GM19467 (cell line): ENCODE measurements at regions not wholly inside any gene's neighbourhood (a gene's known extent, or its start where the extent isn't known, plus 50 kb on each side); places are given as distances from the start of the nearest gene placed in this dataset.
A peak's percentile ranks its signal among the peaks of the same experiment; 100 is the strongest.
"Not testable (repeated sequence)": the region's sequence is repeated elsewhere in the genome, so short reads cannot be mapped to it uniquely, and the experiment has no call there.

Experiments
- ATAC-seq: cut with Tn5 transposase; IDR thresholded peaks from one replicate; pipeline ENCODE4 v1.9.1; 2021; ENCODE audit warnings: mild to moderate bottlenecking, moderate library complexity; ENCODE audit not compliant: unreplicated experiment

GRCh38 chr13:24617256-24618010, 62.8 kb upstream of the ATP12A start:
- ATAC-seq: no peak

GRCh38 chr13:24618011-24618955, 61.9 kb upstream of the ATP12A start:
- ATAC-seq: peak; percentile 91

GRCh38 chr13:24619282-24619681, 60.9 kb upstream of the ATP12A start:
- no peak for ATAC-seq

- not testable (repeated sequence) for ATAC-seq
These were observed 57.6 kb upstream of the ATP12A start for GRCh38 chr13:24622481-24623148.

- ATAC-seq: no peak
These were observed 57.0 kb upstream of the ATP12A start for GRCh38 chr13:24623149-24623665.

- no peak for ATAC-seq
These were observed 55.8 kb upstream of the ATP12A start for GRCh38 chr13:24624363-24624762.

- ATAC-seq: no peak
These were observed 55.4 kb upstream of the ATP12A start for GRCh38 chr13:24624801-24625231.

- no peak for ATAC-seq
These were observed 54.9 kb upstream of the ATP12A start for GRCh38 chr13:24625331-24625731.

- ATAC-seq: no peak
These were observed 54.0 kb upstream of the ATP12A start for GRCh38 chr13:24625870-24626849.

- no peak for ATAC-seq
These were observed 53.0 kb upstream of the ATP12A start for GRCh38 chr13:24627090-24627714.

- ATAC-seq: no peak
These were observed 52.3 kb upstream of the ATP12A start for GRCh38 chr13:24627946-24628345.

GRCh38 chr13:24629320-24629719, 50.9 kb upstream of the ATP12A start:
- ATAC-seq: no peak

GRCh38 chr13:24630121-24630520, 50.1 kb upstream of the ATP12A start:
- no peak for ATAC-seq
